H1 (cell line): ENCODE measurements at regions not wholly inside any gene's neighbourhood (a gene's known extent, or its start where the extent isn't known, plus 50 kb on each side); places are given as distances from the start of the nearest gene placed in this dataset.

Source experiments
- CTCF ChIP-seq, 3 experiments: IDR thresholded peaks; 1 replicate in 2 of 3; 2 replicates in 1 of 3; pipeline versions ENCODE4 v1.5.1 to v1.6.1; 2011; ENCODE audit warnings: low read length in 3 of 3, mild to moderate bottlenecking in 3 of 3, inconsistent platforms in 2 of 3, low read depth in 1 of 3, moderate library complexity in 1 of 3; ENCODE audit not compliant: insufficient read depth in 1 of 3; ENCODE audit errors: control extremely low read depth in 1 of 3
- POLR2A ChIP-seq, 2 experiments: IDR thresholded peaks; 1 replicate in 1 of 2; 2 replicates in 1 of 2; pipeline ENCODE4 v1.6.1; 2011; ENCODE audit warnings: low read depth in 2 of 2, low read length in 2 of 2, mild to moderate bottlenecking in 2 of 2; ENCODE audit errors: control extremely low read depth in 1 of 2
- POLR2AphosphoS5 ChIP-seq: IDR thresholded peaks from 2 replicates; pipeline ENCODE4 v1.6.1; 2011; ENCODE audit warnings: low read depth, low read length

DNA sequence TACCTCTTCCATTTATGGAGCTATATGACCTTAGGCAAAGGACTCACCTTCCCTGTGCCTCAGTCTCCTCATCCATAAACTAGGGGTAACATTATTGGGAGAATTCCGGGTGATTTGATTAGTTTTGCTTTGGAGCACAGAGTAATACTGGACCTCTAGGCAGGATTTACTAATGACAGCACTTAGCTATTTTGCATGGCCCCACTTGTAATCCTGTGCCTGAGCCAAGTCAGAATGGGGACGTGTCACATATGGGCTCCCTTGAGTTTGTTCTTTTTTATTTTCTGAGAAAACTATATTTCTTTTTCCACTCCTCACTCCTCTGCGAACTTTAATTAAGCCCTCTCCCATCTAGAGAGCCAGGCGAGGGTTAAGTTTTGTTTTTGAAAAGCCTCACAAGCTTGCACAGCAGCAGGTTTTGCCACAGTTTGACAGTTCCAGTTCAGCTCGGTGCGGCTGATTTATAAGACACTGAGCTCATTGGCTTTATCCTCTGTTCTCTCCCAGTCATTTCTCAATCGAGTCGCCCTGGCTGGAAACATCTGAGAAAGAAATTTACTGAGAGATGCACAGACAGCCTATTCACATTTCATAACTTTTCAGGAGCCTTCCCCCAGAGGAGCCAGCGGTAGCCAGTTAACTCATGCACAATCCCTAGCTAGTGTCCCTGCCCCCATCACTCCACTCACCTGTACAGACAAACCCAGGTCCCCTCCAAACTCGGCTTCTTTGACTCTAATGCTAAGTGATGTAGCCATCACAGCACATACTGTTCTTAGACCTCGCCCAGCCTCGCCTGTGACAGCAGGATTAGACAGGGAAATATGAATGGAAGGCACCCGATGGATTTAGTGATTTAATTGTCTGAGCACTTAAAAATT, 441.9 kb upstream of the NPVF start:
- no peak for TF ChIP-seq CTCF (IDR thresholded peaks at IDR 0.05; ENCODE audit: control extremely low read depth in 1 of 3, insufficient read depth in 1 of 3, low read depth in 1 of 3, low read length in 3 of 3)
- no peak for TF ChIP-seq POLR2A (IDR thresholded peaks at IDR 0.05; ENCODE audit: control extremely low read depth in 1 of 2, low read depth in 2 of 2, low read length in 2 of 2)
- no peak for TF ChIP-seq POLR2AphosphoS5
